ENCODE measurements at regions not wholly inside any gene's neighbourhood (a gene's known extent, or its start where the extent isn't known, plus 50 kb on each side); places are given as distances from the start of the nearest gene placed in this dataset.
"Not testable (repeated sequence)": the region's sequence is repeated elsewhere in the genome, so short reads cannot be mapped to it uniquely, and the experiment has no call there.

- DNase-seq (ENCODE audit: low spot score), result no peak
Measured at GRCh38 chr14:21822109-21822508, 148.5 kb upstream of the OR4E1 start.

- no peak for DNase-seq (ENCODE audit: low spot score)
Measured at GRCh38 chr14:21820631-21821030, 147.0 kb upstream of the OR4E1 start.

- DNase-seq (ENCODE audit: low spot score), result not testable (repeated sequence)
Measured at GRCh38 chr14:21819891-21820290, 146.3 kb upstream of the OR4E1 start.

- DNase-seq (ENCODE audit: low spot score), result not testable (repeated sequence)
Measured at GRCh38 chr14:21817010-21817409, 143.4 kb upstream of the OR4E1 start.

GRCh38 chr14:21807975-21808374 lies 134.4 kb upstream of the OR4E1 start:
- DNase-seq (ENCODE audit: low spot score), result no peak

GRCh38 chr14:21804981-21805380 lies 131.4 kb upstream of the OR4E1 start:
- no peak for DNase-seq (ENCODE audit: low spot score)

- no peak for DNase-seq (ENCODE audit: low spot score)
Measured at GRCh38 chr14:21802441-21802840, 128.8 kb upstream of the OR4E1 start.

- DNase-seq (ENCODE audit: low spot score), result no peak
Measured at GRCh38 chr14:21796916-21797315, 123.3 kb upstream of the OR4E1 start.

GRCh38 chr14:21795456-21795855 lies 121.8 kb upstream of the OR4E1 start:
- DNase-seq (ENCODE audit: low spot score), result no peak

- DNase-seq (ENCODE audit: low spot score), result no peak
Measured at GRCh38 chr14:21791749-21792148, 118.1 kb upstream of the OR4E1 start.

GRCh38 chr14:21788687-21789086 lies 115.1 kb upstream of the OR4E1 start:
- DNase-seq (ENCODE audit: low spot score), result not testable (repeated sequence)

- DNase-seq (ENCODE audit: low spot score), result not testable (repeated sequence)
Measured at GRCh38 chr14:21787242-21787641, 113.6 kb upstream of the OR4E1 start.

- no peak for DNase-seq (ENCODE audit: low spot score)
Measured at GRCh38 chr14:21781543-21781942, 107.9 kb upstream of the OR4E1 start.

- no peak for DNase-seq (ENCODE audit: low spot score)
Measured at GRCh38 chr14:21780429-21781084, 106.9 kb upstream of the OR4E1 start.

- DNase-seq (ENCODE audit: low spot score), result no peak
Measured at GRCh38 chr14:21771671-21772070, 98.1 kb upstream of the OR4E1 start.

- no peak for DNase-seq (ENCODE audit: low spot score)
Measured at GRCh38 chr14:21768875-21769257, 95.2 kb upstream of the OR4E1 start.

GRCh38 chr14:21768116-21768874 lies 94.7 kb upstream of the OR4E1 start:
- DNase-seq (ENCODE audit: low spot score), result no peak

- not testable (repeated sequence) for DNase-seq (ENCODE audit: low spot score)
Measured at GRCh38 chr14:21760360-21760759, 86.7 kb upstream of the OR4E1 start.

- DNase-seq (ENCODE audit: low spot score), result no peak
Measured at GRCh38 chr14:21749306-21749868, 75.8 kb upstream of the OR4E1 start.

GRCh38 chr14:21748869-21749303 lies 75.3 kb upstream of the OR4E1 start:
- DNase-seq (ENCODE audit: low spot score), result no peak

- DNase-seq (ENCODE audit: low spot score), result no peak
Measured at GRCh38 chr14:21735639-21736307, 62.2 kb upstream of the OR4E1 start.

GRCh38 chr14:21735200-21735599 lies 61.6 kb upstream of the OR4E1 start:
- no peak for DNase-seq (ENCODE audit: low spot score)
